DND-41 (cell line): ENCODE measurements at regions not wholly inside any gene's neighbourhood (a gene's known extent, or its start where the extent isn't known, plus 50 kb on each side); places are given as distances from the start of the nearest gene placed in this dataset.

Experiments
- ATAC-seq: fragments of 200-7000 bp; cut with Tn5 transposase; 3 replicates; pipeline ENCODE4 v1.9.1; 2021; ENCODE audit warnings: low read depth; ENCODE audit not compliant: insufficient read depth
- DNase-seq: peaks from one replicate; pipeline ENCODE4 v3.0.0-alpha.2; 2020
- H2AFZ ChIP-seq: 2 replicates; pipeline ENCODE4 v1.6.0; 2012; ENCODE audit warnings: low read depth, low read length
- H3K27ac ChIP-seq: 2 replicates; pipeline ENCODE4 v1.5.1; 2012; ENCODE audit warnings: low read length, inconsistent platforms
- H3K27me3 ChIP-seq: fragments of 200-600 bp; sonication (generic); 2 replicates; pipeline ENCODE4 v1.6.0; 2012; ENCODE audit warnings: low read length, mild to moderate bottlenecking, inconsistent platforms; ENCODE audit not compliant: insufficient read depth, poor library complexity
- H3K36me3 ChIP-seq: 2 replicates; pipeline ENCODE4 v1.5.1; 2012; ENCODE audit warnings: low read length, inconsistent platforms; ENCODE audit not compliant: insufficient read depth
- H3K4me1 ChIP-seq: 2 replicates; pipeline ENCODE4 v1.5.1; 2012; ENCODE audit warnings: mild to moderate bottlenecking, low read length; ENCODE audit not compliant: insufficient read depth
- H3K4me2 ChIP-seq: 2 replicates; pipeline ENCODE4 v1.6.0; 2012; ENCODE audit warnings: mild to moderate bottlenecking, moderate library complexity, low read length, inconsistent platforms; ENCODE audit not compliant: insufficient read depth
- H3K4me3 ChIP-seq, 2 experiments: fragments of 200-600 bp in 1 of 2; shearing (Covaris generic) in 1 of 2; 2 replicates each; pipeline ENCODE4 v1.5.1; 2012 to 2016; ENCODE audit warnings: inconsistent platforms in 2 of 2, low read length in 2 of 2, mild to moderate bottlenecking in 2 of 2, low read depth in 1 of 2, moderate library complexity in 1 of 2
- H3K79me2 ChIP-seq: 2 replicates; pipeline ENCODE4 v1.6.0; 2012; ENCODE audit warnings: low read length, inconsistent platforms; ENCODE audit not compliant: insufficient read depth
- H3K9ac ChIP-seq: 2 replicates; pipeline ENCODE4 v1.6.0; 2012; ENCODE audit warnings: low read depth, mild to moderate bottlenecking, inconsistent platforms, low read length, moderate library complexity
- H3K9me3 ChIP-seq: 2 replicates; pipeline ENCODE4 v1.5.1; 2012; ENCODE audit warnings: low read length, moderate library complexity, mild to moderate bottlenecking, inconsistent platforms; ENCODE audit not compliant: insufficient read depth, severe bottlenecking
- H4K20me1 ChIP-seq: 2 replicates; pipeline ENCODE4 v1.6.0; 2012; ENCODE audit warnings: low read length; ENCODE audit not compliant: insufficient read depth
- CTCF ChIP-seq: IDR thresholded peaks from 2 replicates; pipeline ENCODE4 v1.5.1; 2012; ENCODE audit warnings: borderline replicate concordance, low read length, moderate library complexity, mild to moderate bottlenecking; ENCODE audit not compliant: poor library complexity, severe bottlenecking; ENCODE audit errors: extremely low read depth
- EZH2 ChIP-seq: IDR thresholded peaks from 3 replicates; pipeline ENCODE4 v1.6.1; 2012; ENCODE audit warnings: borderline replicate concordance, low read depth, mild to moderate bottlenecking, moderate library complexity, low read length, inconsistent platforms; ENCODE audit not compliant: severe bottlenecking

GRCh38 chr1:103177108-103177775, 68.9 kb upstream of the COL11A1 start:
- TF ChIP-seq CTCF = no peak
- TF ChIP-seq EZH2 = no peak
- Histone ChIP-seq H3K27me3 (no peaks in the 10 kb centered on the region), H2AFZ (no peak overlapping the region), H4K20me1 (no peaks in the 10 kb centered on the region), H3K27ac (no peak overlapping the region), H3K79me2 (no peaks in the 10 kb centered on the region), H3K9me3 (no peaks in the 10 kb centered on the region), H3K4me3 (no peak overlapping the region), H3K4me1 (no peaks in the 10 kb centered on the region), H3K4me2 (no peak overlapping the region), H3K9ac (no peak overlapping the region), H3K36me3 (no peaks in the 10 kb centered on the region)
- ATAC-seq (no peak), DNase-seq (no peak)

- no peak overlapping the region for H3K27ac ChIP-seq
- H3K4me2 ChIP-seq = no peak overlapping the region
- H2AFZ ChIP-seq = no peak overlapping the region
- TF ChIP-seq CTCF = no peak
- no peak for TF ChIP-seq EZH2
- H3K4me1 ChIP-seq = no peaks in the 10 kb centered on the region
- no peaks in the 10 kb centered on the region for H3K36me3 ChIP-seq
- no peak overlapping the region for H3K9ac ChIP-seq
- no peaks in the 10 kb centered on the region for H3K27me3 ChIP-seq
- no peak for DNase-seq
- H3K79me2 ChIP-seq = no peaks in the 10 kb centered on the region
- no peaks in the 10 kb centered on the region for H3K9me3 ChIP-seq
- no peaks in the 10 kb centered on the region for H4K20me1 ChIP-seq
- ATAC-seq = no peak
- no peak overlapping the region for H3K4me3 ChIP-seq
Measured at GRCh38 chr1:103171041-103171590, 62.8 kb upstream of the COL11A1 start.

DNA sequence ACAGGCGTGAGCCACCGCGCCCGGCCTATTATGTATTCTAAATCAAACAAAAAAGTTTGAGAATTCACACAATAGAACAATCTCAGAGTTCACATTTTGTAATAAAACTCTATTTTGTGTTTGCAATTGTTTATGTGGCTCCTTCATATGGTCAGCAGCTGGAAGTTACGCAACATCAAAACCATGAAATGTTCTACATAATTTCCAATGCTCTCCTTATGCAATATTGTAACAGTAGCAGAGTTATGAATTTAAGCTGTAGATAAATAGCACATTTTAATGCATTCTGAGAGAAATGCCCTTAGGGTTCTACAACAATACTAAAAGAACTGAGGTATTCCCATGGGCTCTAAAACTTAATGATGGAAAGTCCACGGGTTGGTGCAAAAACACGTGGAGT, 62.3 kb upstream of the COL11A1 start:
- TF ChIP-seq EZH2 (no peak), CTCF (no peak)
- Histone ChIP-seq H3K9me3 (no peaks in the 10 kb centered on the region), H3K9ac (no peak overlapping the region), H3K4me1 (no peaks in the 10 kb centered on the region), H3K4me2 (no peak overlapping the region), H3K4me3 (no peak overlapping the region), H3K79me2 (no peaks in the 10 kb centered on the region), H2AFZ (no peak overlapping the region), H3K27me3 (no peaks in the 10 kb centered on the region), H3K36me3 (no peaks in the 10 kb centered on the region), H3K27ac (no peak overlapping the region), H4K20me1 (no peaks in the 10 kb centered on the region)
- DNase-seq = no peak
- ATAC-seq = no peak

- DNase-seq = no peak
Measured at GRCh38 chr1:103162360-103162759, 54.0 kb upstream of the COL11A1 start.

More at GRCh38 chr1:103162360-103162759, 54.0 kb upstream of the COL11A1 start:
- Histone ChIP-seq H3K27me3 (no peaks in the 10 kb centered on the region), H3K9ac (no peak overlapping the region), H3K4me1 (peaks cover 6% of the 10 kb centered on the region), H3K9me3 (no peaks in the 10 kb centered on the region), H4K20me1 (no peaks in the 10 kb centered on the region), H3K36me3 (no peaks in the 10 kb centered on the region), H2AFZ (no peak overlapping the region), H3K4me2 (no peak overlapping the region), H3K79me2 (no peaks in the 10 kb centered on the region), H3K27ac (no peak overlapping the region), H3K4me3 (no peak overlapping the region)
- peak; percentile 33; the same call in 1 of the 3 replicates for ATAC-seq
- TF ChIP-seq CTCF = no peak
- no peak for TF ChIP-seq EZH2
